Endothelial cell of umbilical vein (primary cell): ENCODE measurements at regions not wholly inside any gene's neighbourhood (a gene's known extent, or its start where the extent isn't known, plus 50 kb on each side); places are given as distances from the start of the nearest gene placed in this dataset.

Source experiments
- EZH2 ChIP-seq: IDR thresholded peaks from 2 replicates; pipeline ENCODE4 v1.6.1; 2012; ENCODE audit warnings: borderline replicate concordance, low read depth, mild to moderate bottlenecking, moderate library complexity, low read length, inconsistent platforms; ENCODE audit not compliant: severe bottlenecking
- POLR2A ChIP-seq: IDR thresholded peaks from 2 replicates; pipeline ENCODE4 v1.6.1; 2012; ENCODE audit warnings: low read depth, mild to moderate bottlenecking, control low read depth, low read length
- TF ChIP-seq, protein P1 (sequence below), 2 donors: IDR thresholded peaks; 1 replicate in 1 of 2; 2 replicates in 1 of 2; pipeline ENCODE4 v1.5.1; 2011; ENCODE audit warnings: low read length in 2 of 2, mild to moderate bottlenecking in 2 of 2, moderate library complexity in 2 of 2, control low read depth in 1 of 2, inconsistent platforms in 1 of 2, low read depth in 1 of 2; ENCODE audit not compliant: insufficient read depth in 1 of 2; ENCODE audit errors: extremely low read depth in 1 of 2

DNA sequence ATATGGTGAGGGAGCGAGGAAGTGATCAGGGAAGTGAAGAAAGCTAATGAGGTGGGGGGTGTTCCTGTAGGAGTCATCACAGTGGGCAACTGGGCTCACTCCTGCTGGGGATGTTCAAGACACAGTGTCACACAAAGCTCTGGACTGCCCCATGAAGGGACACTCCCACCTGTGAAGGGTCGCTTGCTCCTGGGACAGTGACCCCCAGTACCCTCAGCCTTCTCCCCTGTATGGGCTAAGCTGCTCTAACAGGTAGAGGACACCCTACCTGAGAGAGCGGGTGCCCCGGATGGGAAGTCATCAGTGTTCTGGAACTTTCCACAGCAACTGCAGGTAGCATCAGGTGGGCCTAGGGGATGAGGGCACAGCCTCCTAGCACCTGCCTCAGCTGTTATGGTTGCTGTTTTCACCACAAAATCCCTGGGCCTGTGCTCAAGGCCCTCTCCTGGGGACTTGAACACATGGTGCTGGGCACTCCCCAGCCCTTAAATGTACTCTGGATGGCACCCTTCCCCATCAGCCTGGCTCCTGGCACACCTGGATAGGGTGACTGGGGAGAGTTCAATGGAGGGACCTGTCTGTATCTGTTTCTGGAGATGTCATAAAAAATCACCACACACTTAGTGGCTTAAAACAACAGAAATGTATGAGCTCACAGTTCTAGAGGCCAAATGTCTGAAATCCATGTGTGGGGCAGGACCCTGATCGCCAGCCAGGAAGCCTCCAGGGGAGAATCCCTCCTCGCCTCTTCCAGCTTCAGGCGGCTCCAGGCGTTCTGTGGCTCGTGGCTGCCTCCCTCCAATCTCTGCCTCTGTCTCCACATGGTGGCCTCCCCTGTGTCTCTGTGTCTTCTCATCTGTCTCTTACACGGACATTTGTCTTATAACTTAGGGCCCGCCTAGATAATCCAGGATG is 104.0 kb upstream of the CDH5 start:
- TF ChIP-seq EZH2, result no peak
- TF ChIP-seq, protein P1, sequence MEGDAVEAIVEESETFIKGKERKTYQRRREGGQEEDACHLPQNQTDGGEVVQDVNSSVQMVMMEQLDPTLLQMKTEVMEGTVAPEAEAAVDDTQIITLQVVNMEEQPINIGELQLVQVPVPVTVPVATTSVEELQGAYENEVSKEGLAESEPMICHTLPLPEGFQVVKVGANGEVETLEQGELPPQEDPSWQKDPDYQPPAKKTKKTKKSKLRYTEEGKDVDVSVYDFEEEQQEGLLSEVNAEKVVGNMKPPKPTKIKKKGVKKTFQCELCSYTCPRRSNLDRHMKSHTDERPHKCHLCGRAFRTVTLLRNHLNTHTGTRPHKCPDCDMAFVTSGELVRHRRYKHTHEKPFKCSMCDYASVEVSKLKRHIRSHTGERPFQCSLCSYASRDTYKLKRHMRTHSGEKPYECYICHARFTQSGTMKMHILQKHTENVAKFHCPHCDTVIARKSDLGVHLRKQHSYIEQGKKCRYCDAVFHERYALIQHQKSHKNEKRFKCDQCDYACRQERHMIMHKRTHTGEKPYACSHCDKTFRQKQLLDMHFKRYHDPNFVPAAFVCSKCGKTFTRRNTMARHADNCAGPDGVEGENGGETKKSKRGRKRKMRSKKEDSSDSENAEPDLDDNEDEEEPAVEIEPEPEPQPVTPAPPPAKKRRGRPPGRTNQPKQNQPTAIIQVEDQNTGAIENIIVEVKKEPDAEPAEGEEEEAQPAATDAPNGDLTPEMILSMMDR (IDR thresholded peaks at IDR 0.05; ENCODE audit: extremely low read depth in 1 of 2, insufficient read depth in 1 of 2, low read depth in 1 of 2, low read length in 2 of 2), result no peak
- no peak for TF ChIP-seq POLR2A
